SK-N-SH treated with all-trans-retinoic acid at 6 μM for 48 hours (cell line): ENCODE measurements at regions not wholly inside any gene's neighbourhood (a gene's known extent, or its start where the extent isn't known, plus 50 kb on each side); places are given as distances from the start of the nearest gene placed in this dataset.

Experiments used
- ATAC-seq: fragments of 200-7000 bp; cut with Tn5 transposase; 3 replicates; pipeline ENCODE4 v1.9.1; 2020; ENCODE audit warnings: mild to moderate bottlenecking, moderate library complexity
- ARNTL ChIP-seq: fragments of 450-650 bp; formaldehyde crosslinking; IDR thresholded peaks from 2 replicates; pipeline ENCODE4 v1.5.0; 2020; ENCODE audit warnings: low read depth, mild to moderate bottlenecking, moderate library complexity, borderline replicate concordance
- BACH2 ChIP-seq: fragments of 250-450 bp; sonication (Bioruptor Pico); IDR thresholded peaks from 2 replicates; pipeline ENCODE4 v1.9.0; 2021; ENCODE audit warnings: mild to moderate bottlenecking, borderline replicate concordance
- CREB5 ChIP-seq: fragments of 250-450 bp; sonication (Bioruptor Pico); IDR thresholded peaks from 2 replicates; pipeline ENCODE4 v1.5.1; 2020; ENCODE audit warnings: low read depth, mild to moderate bottlenecking, moderate library complexity
- CSDC2 ChIP-seq: fragments of 250-450 bp; sonication (Bioruptor Pico); IDR thresholded peaks from 2 replicates; pipeline ENCODE4 v1.5.0; 2020; ENCODE audit warnings: mild to moderate bottlenecking, moderate library complexity
- ESRRG ChIP-seq: fragments of 250-450 bp; sonication (Bioruptor Pico); IDR thresholded peaks from 2 replicates; pipeline ENCODE4 v1.6.1; 2021; ENCODE audit warnings: mild to moderate bottlenecking
- GLIS3 ChIP-seq: fragments of 250-450 bp; sonication (Bioruptor Pico); IDR thresholded peaks from 2 replicates; pipeline ENCODE4 v1.5.0; 2020; ENCODE audit warnings: mild to moderate bottlenecking, moderate library complexity
- ISL1 ChIP-seq: fragments of 250-450 bp; sonication (Bioruptor Pico); IDR thresholded peaks from 2 replicates; pipeline ENCODE4 v2.1.2; 2022; ENCODE audit warnings: mild to moderate bottlenecking, moderate library complexity
- PATZ1 ChIP-seq: fragments of 250-450 bp; sonication (Bioruptor Pico); IDR thresholded peaks from 2 replicates; pipeline ENCODE4 v1.8.0; 2020; ENCODE audit warnings: mild to moderate bottlenecking, moderate library complexity, borderline replicate concordance
- POU6F1 ChIP-seq: fragments of 250-450 bp; sonication (Bioruptor Pico); IDR thresholded peaks from 2 replicates; pipeline ENCODE4 v1.8.0; 2021; ENCODE audit warnings: low read depth, mild to moderate bottlenecking, moderate library complexity, borderline replicate concordance
- PPARA ChIP-seq: fragments of 250-450 bp; sonication (Bioruptor Pico); IDR thresholded peaks from 2 replicates; pipeline ENCODE4 v1.5.0; 2020; ENCODE audit warnings: mild to moderate bottlenecking, borderline replicate concordance
- RARB ChIP-seq: fragments of 250-450 bp; sonication (Bioruptor Pico); IDR thresholded peaks from 2 replicates; pipeline ENCODE4 v1.8.0; 2021; ENCODE audit warnings: mild to moderate bottlenecking, moderate library complexity
- SNAI2 ChIP-seq: fragments of 250-450 bp; sonication (Bioruptor Pico); IDR thresholded peaks from 2 replicates; pipeline ENCODE4 v1.5.0; 2020; ENCODE audit warnings: mild to moderate bottlenecking, moderate library complexity
- TCF4 ChIP-seq: fragments of 250-450 bp; sonication (Bioruptor Pico); IDR thresholded peaks from 2 replicates; pipeline ENCODE4 v1.8.0; 2021; ENCODE audit warnings: mild to moderate bottlenecking, moderate library complexity, borderline replicate concordance
- TOX ChIP-seq: fragments of 250-450 bp; sonication (Bioruptor Pico); IDR thresholded peaks from 2 replicates; pipeline ENCODE4 v1.8.0; 2021; ENCODE audit warnings: mild to moderate bottlenecking, moderate library complexity, borderline replicate concordance
- TSHZ2 ChIP-seq: fragments of 250-450 bp; sonication (Bioruptor Pico); IDR thresholded peaks from 2 replicates; pipeline ENCODE4 v1.5.0; 2020; ENCODE audit warnings: mild to moderate bottlenecking, moderate library complexity
- ZC3H10 ChIP-seq: fragments of 250-450 bp; sonication (Bioruptor Pico); IDR thresholded peaks from 2 replicates; pipeline ENCODE4 v1.5.1; 2021; ENCODE audit warnings: mild to moderate bottlenecking, moderate library complexity
- ZFP3 ChIP-seq: fragments of 250-450 bp; sonication (Bioruptor Pico); IDR thresholded peaks from 2 replicates; pipeline ENCODE4 v1.5.0; 2020; ENCODE audit warnings: mild to moderate bottlenecking, moderate library complexity
- ZFP30 ChIP-seq: fragments of 450-650 bp; formaldehyde crosslinking; IDR thresholded peaks from 2 replicates; pipeline ENCODE4 v1.5.0; 2022; ENCODE audit warnings: mild to moderate bottlenecking, moderate library complexity
- ZNF565 ChIP-seq: fragments of 450-650 bp; formaldehyde crosslinking; conservative IDR thresholded peaks from 2 replicates; pipeline ENCODE4 v1.5.0; 2020; ENCODE audit warnings: low read depth, mild to moderate bottlenecking, moderate library complexity
- ZNF70 ChIP-seq: fragments of 450-650 bp; formaldehyde crosslinking; IDR thresholded peaks from 2 replicates; pipeline ENCODE4 v1.5.0; 2020; ENCODE audit warnings: mild to moderate bottlenecking, moderate library complexity

- TF ChIP-seq CSDC2 (CRISPR knock-in tag), result no peak
- TF ChIP-seq SNAI2 (CRISPR knock-in tag), result no peak
- no peak for TF ChIP-seq TSHZ2
- no peak for TF ChIP-seq PATZ1 (CRISPR knock-in tag)
These were observed 681.7 kb upstream of the ADAMTS5 start (continued) for GRCh38 chr21:27648560-27648959.

- no peak for ATAC-seq
- no peak for TF ChIP-seq ARNTL
- no peak for TF ChIP-seq ZNF70 (CRISPR knock-in tag)
- no peak for TF ChIP-seq PPARA
- TF ChIP-seq POU6F1 (CRISPR knock-in tag), result no peak
- TF ChIP-seq ESRRG (CRISPR knock-in tag), result no peak
- TF ChIP-seq CSDC2 (CRISPR knock-in tag), result no peak
- TF ChIP-seq GLIS3 (CRISPR knock-in tag), result no peak
- no peak for TF ChIP-seq RARB (CRISPR knock-in tag)
- TF ChIP-seq ZFP3, result no peak
- no peak for TF ChIP-seq SNAI2 (CRISPR knock-in tag)
- TF ChIP-seq ZFP30, result no peak
- no peak for TF ChIP-seq ZC3H10 (CRISPR knock-in tag)
These were observed 681.0 kb upstream of the ADAMTS5 start for GRCh38 chr21:27647921-27648320.

- ATAC-seq, result no peak
- TF ChIP-seq SNAI2 (CRISPR knock-in tag), result no peak
- TF ChIP-seq TCF4, result no peak
- no peak for TF ChIP-seq ESRRG (CRISPR knock-in tag)
- no peak for TF ChIP-seq ZNF70 (CRISPR knock-in tag)
- no peak for TF ChIP-seq TSHZ2
- no peak for TF ChIP-seq ZFP3
- no peak for TF ChIP-seq BACH2 (CRISPR knock-in tag)
- no peak for TF ChIP-seq TOX
- no peak for TF ChIP-seq RARB (CRISPR knock-in tag)
These were observed 680.5 kb upstream of the ADAMTS5 start for GRCh38 chr21:27647401-27647800.

- ATAC-seq, result no peak
- TF ChIP-seq TOX (no peak), POU6F1 (CRISPR knock-in tag) (no peak), ISL1 (CRISPR knock-in tag) (no peak), ZNF565 (CRISPR knock-in tag) (no peak), TSHZ2 (no peak), CREB5 (CRISPR knock-in tag) (no peak)
These were observed 679.8 kb upstream of the ADAMTS5 start for GRCh38 chr21:27646691-27647090.
